ENCODE measurements at regions not wholly inside any gene's neighbourhood (a gene's known extent, or its start where the extent isn't known, plus 50 kb on each side); places are given as distances from the start of the nearest gene placed in this dataset.

- DNase-seq (ENCODE audit: low read depth): no peak
Observed at GRCh38 chr17:77363821-77364361, 223.1 kb downstream of the SEC14L1 start.

GRCh38 chr17:77364381-77364911 lies 223.7 kb downstream of the SEC14L1 start:
- no peak for DNase-seq (ENCODE audit: low read depth)

- DNase-seq (ENCODE audit: low read depth): no peak
Observed at GRCh38 chr17:77364941-77365583, 224.3 kb downstream of the SEC14L1 start.

GRCh38 chr17:77365584-77366186 lies 224.9 kb downstream of the SEC14L1 start:
- peak; percentile 76 for DNase-seq (ENCODE audit: low read depth)

GRCh38 chr17:77366206-77366557 lies 225.4 kb downstream of the SEC14L1 start:
- no peak for DNase-seq (ENCODE audit: low read depth)

GRCh38 chr17:77366558-77367245 lies 225.9 kb downstream of the SEC14L1 start:
- no peak for DNase-seq (ENCODE audit: low read depth)

- no peak for DNase-seq (ENCODE audit: low read depth)
Observed at GRCh38 chr17:77369544-77369971, 228.8 kb downstream of the SEC14L1 start.

- no peak for DNase-seq (ENCODE audit: low read depth)
Observed at GRCh38 chr17:77370586-77370985, 229.8 kb downstream of the SEC14L1 start.

- DNase-seq (ENCODE audit: low read depth): peak; percentile 59
Observed at GRCh38 chr17:77371117-77371887, 230.5 kb downstream of the SEC14L1 start.

GRCh38 chr17:77371888-77372443 lies 231.2 kb downstream of the SEC14L1 start:
- no peak for DNase-seq (ENCODE audit: low read depth)

- peak; percentile 69 for DNase-seq (ENCODE audit: low read depth)
Observed at GRCh38 chr17:77372444-77373298, 231.9 kb downstream of the SEC14L1 start.

- DNase-seq (ENCODE audit: low read depth): no peak
Observed at GRCh38 chr17:77373299-77374169, 232.8 kb downstream of the SEC14L1 start.

GRCh38 chr17:77374170-77374936 lies 233.6 kb downstream of the SEC14L1 start:
- DNase-seq (ENCODE audit: low read depth): peak; percentile 87

- no peak for DNase-seq (ENCODE audit: low read depth)
Observed at GRCh38 chr17:77375108-77375916, 234.5 kb downstream of the SEC14L1 start.

- DNase-seq (ENCODE audit: low read depth): no peak
Observed at GRCh38 chr17:77375917-77376651, 235.3 kb downstream of the SEC14L1 start.

- no peak for DNase-seq (ENCODE audit: low read depth)
Observed at GRCh38 chr17:77376795-77377709, 236.3 kb downstream of the SEC14L1 start.

Measured in LHCN-M2 (cell line).